HG03442 (cell line): ENCODE measurements at regions not wholly inside any gene's neighbourhood (a gene's known extent, or its start where the extent isn't known, plus 50 kb on each side); places are given as distances from the start of the nearest gene placed in this dataset.
"Not testable (repeated sequence)": the region's sequence is repeated elsewhere in the genome, so short reads cannot be mapped to it uniquely, and the experiment has no call there.

Source experiments
- ATAC-seq: cut with Tn5 transposase; IDR thresholded peaks from one replicate; pipeline ENCODE4 v1.9.1; 2021; ENCODE audit warnings: mild to moderate bottlenecking, moderate library complexity; ENCODE audit not compliant: unreplicated experiment

DNA sequence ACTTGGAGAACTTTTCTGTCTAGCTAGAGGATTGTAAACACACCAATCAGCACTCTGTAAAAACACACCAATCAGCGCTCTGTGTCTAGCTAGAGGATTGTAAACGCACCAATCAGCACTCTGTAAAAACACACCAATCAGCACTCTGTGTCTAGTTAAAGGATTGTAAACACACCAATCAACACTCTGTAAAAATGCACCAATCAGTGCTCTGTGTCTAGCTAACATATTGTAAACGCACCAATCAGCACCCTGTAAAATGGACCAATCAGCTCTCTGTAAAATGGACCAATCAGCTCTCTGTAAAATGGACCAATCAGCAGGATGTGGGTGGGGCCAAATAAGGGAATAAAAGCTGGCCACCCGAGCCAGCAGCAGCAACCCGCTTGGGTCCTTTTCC, 91.1 kb upstream of the KRAS start:
- not testable (repeated sequence) for ATAC-seq

DNA sequence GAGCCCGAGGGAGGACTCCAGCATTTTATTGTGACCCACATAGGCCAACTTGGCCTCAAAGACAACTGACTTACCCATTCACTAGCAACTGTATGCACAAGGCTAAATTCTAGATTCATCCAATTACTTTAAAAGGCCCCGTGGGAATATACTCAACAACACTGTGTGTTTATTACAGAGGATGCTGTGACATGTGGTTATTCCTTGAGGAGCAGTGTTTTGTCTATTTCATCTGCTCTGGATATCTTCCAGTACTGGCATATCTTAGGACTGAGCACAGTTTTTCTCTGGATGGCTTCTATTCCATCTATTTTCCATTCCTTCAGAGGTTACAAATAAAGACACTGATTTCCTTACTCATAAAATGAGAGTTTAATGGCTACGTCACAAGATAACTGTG, 87.2 kb upstream of the KRAS start:
- ATAC-seq = no peak

- peak; percentile 81 for ATAC-seq
Observed at GRCh38 chr12:25332143-25332542, 81.4 kb upstream of the KRAS start.

- no peak for ATAC-seq
Observed at GRCh38 chr12:25328072-25328712, 77.5 kb upstream of the KRAS start.

DNA sequence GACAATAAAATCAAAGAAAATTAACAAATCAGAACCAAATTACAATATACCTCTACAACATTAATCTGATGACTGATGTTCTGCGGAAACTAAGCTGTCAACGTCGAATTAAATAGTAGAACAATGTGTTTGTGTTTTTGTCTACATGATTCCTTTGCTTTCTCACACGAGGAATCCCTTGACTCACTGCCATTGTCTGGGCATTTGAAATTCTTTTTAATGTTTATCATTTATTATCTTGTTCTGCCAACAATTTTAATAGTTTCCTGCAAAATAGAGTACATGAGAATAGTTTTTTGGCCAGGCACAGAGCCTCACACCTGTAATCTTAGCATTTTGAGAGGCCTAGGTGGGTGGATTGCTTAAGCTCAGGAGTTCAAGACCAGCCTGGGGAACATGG, 76.6 kb upstream of the KRAS start:
- no peak for ATAC-seq

DNA sequence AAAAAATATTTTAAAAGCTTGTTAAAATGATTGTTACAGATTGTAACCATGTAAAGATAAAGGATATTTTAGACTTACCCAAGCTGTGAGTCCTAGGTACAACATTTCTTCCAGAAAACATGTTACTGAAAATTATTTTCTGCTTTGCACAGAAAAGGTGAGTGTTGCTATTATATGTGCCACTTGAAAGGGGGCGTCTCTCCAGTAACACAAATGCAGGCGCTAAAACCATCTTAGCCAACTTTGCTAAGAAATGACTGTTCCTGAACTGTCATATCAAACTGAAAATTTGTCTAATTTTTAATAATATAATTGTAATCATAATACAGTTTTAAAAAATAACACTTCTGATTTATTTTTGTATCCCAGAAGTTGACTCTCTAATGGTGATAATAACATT, 75.6 kb upstream of the KRAS start:
- ATAC-seq = no peak

DNA sequence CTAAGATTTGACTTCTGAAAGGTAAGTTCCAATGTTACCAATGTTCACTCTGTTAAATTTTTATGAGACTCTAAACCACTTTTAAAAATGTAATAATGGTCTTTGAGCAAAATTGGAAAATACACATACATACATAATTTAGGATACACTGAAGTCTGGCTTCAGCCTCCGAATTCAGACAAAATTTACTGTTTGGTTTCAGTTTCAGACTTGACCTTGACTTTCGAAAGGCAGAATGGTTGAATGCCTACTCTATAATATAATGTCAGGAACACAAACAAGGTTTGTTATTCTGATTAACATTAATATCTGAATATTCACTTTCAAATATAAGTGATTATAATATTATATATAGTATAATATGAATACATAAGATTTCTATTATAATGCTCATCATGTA, 74.1 kb upstream of the KRAS start:
- no peak for ATAC-seq

DNA sequence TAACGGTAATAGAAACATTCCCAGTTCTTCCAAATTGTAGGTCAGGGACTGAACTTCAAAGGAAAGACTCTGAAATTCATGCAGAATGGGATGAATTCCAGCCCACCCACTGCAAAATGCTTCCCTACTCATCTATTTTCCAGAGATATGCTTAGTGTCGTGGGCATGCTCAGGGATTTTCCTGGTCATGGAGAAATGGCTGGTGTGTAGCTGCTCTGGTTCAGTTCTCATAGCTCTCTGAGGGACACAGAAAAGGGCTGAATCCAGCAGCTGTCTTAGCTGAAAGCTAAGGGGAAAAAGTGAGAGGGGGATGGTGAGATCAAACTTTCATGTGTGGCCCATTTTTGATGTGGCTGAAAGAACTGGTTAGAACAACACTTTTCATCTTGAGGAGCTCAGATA, 72.9 kb upstream of the KRAS start:
- no peak for ATAC-seq

GRCh38 chr12:25322918-25323531, 72.3 kb upstream of the KRAS start:
- ATAC-seq = no peak

DNA sequence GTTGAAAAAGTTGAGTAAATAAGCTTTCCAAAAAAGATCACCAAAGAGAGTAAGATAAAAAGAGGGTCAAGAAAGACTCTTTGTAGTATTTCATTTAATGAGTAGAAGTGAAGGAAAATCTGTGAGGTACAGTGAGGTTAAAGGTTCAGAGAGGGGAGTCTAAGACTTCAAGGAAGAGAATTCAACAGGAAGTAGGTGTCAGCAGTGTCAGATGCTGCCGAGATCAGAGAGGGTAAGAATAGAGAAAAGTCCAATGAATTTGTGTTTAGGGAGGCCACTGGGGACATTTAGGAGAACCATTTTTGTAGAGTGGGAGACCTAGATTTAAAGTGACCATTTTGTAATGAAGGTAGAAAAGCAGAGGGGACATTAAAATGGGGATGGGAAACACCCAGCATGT, 71.6 kb upstream of the KRAS start:
- no peak for ATAC-seq

- no peak for ATAC-seq
Observed at GRCh38 chr12:25321772-25322171, 71.0 kb upstream of the KRAS start.

DNA sequence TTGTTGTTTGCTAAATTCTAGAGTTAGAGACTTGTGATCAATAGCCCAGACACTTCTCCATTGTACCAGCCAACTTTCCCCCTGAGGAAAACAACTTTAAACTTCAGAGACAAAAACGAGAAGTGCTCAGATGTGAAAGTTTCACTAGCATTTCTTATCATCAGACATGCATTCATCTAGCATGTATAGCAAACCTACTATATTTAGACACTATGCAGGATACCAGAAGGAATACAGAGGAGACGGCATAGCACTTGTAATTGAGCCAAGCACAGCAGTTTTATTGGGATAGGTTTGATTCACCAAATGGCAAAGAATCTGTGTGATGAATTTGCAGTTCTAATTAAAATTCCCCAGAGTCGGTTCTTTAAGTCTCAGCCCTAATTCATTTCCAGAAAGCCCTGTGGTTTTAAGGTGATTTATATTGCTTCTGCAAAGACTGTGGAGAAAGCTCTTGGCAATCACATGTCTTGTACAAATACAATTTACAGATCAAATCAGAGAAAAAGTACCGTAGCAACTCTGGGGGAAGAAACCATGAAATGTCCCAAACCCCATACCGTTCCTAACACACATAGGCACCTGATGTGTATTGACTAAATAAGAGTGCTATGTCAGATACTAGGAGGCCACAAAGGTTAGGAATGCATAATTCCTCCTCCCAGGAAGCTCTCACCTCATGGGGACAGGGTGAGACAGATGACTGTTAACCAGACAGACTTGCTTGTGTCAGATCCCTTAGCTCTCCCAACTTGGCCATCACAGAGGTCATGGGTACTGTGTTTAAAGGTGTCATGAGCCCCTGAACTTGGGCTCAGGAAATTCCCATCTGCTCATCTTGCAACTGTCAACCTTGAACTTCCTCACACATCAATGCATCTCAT, 69.6 kb upstream of the KRAS start:
- peak; percentile 69 for ATAC-seq

DNA sequence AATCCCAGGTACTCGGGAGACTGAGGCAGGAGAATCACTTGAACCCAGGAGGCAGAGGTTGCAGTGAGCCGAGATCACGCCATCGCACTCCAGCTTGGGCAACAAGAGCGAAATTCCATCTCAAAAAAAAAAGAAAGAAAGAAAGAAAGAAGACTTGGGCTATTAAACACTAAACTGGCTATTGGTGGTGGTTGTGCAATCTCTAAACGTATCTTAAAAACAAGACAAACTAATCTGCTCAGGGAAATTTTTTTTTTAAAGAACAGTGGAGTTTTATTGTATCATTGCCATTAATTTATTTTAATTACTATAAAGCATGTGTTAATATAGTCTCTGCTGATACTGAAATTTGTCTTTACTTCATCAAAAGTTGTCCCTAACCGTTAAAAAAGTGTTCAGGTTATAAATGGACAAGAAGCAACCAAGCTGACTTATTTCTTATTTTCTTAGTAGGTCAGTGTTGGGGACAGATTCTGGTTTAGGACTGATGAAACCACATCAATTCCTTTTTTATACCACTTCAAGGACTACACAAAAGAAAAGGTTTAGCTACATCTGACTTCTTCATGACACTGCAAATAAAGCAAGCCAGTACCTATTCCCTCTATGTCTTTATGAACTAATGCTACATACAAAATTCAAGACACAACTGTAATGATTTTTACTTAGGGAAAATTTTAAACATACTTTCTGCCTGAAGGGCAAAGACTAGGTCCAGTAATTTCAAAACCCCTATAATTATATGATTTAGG, 68.7 kb upstream of the KRAS start:
- no peak for ATAC-seq

GRCh38 chr12:25317553-25317952, 66.8 kb upstream of the KRAS start:
- no peak for ATAC-seq

GRCh38 chr12:25315388-25315787, 64.7 kb upstream of the KRAS start:
- ATAC-seq = no peak

- ATAC-seq = not testable (repeated sequence)
Observed at GRCh38 chr12:25313266-25313990, 62.7 kb upstream of the KRAS start.

DNA sequence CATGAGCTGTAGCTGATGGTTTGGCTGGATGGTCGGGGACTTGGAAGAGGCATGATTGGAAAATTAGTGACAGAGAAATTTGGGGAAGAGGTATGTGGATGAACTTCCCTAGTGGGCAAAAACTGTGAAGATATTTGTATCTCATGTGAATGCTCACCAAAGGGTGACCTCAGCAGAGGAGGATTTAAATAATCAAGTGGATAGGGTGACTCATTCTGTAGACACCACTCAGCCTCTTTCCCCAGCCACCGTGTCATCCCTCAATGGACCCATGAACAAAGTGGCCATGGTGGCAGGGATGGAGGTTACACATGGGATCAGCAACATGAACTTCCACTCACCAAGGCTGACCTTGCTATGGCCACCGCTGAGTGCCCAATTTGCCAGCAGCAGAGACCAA, 60.8 kb upstream of the KRAS start:
- ATAC-seq = no peak

DNA sequence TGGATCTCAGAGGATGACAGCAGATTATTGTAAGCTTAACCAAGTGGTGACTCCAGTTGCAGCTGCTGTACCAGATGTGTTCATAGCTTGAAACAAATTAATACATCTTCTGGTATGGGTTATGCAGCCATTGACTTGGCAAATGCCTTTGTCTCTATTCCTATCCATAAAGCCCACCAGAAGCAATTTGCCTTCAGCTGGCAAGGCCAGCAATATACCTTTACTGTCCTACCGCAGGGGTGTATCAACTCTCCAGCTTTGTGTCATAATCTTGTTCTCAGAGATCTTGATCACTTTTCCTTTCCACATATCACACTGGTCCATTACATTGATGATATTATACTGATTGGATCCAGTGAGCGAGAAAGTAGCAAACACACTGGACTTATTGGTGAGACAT, 59.3 kb upstream of the KRAS start:
- ATAC-seq = not testable (repeated sequence)

DNA sequence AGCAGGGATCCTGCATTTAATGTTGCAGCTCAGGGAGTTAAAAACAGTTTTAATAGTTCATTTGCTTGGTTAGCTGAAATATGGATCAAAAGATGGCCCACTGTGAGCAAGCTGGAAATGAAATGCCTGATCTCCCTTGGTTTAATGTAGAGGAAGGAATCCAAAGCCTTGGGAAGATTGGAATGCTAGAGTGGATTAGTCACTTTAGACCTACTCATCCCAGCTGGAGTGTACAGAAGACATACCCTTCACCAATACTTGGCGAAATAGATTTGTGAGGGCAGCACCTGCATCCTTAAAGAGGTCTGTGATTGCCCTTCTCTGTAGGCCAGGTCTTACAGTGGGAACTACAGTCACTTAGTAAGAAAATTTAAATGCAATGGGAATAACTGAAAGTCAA, 58.0 kb upstream of the KRAS start:
- no peak for ATAC-seq

DNA sequence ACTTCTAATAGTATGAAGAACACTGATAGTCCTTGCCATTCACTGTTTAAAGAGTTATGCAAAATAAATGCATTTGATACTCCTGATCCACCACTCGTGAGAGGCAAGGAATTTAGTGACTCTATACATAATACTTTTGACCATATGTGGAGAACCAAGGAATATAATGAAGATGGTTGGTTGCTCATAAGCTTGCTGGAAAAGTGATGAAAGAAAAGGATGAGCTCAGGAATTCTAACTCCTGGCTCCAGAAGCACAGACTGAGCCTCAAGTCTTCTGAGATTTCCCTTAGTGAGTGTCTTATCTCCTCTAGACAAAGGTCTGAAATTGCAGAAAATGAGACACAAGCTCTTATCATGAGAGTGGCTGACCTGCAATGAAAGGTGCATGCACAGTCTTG, 57.1 kb upstream of the KRAS start:
- no peak for ATAC-seq

DNA sequence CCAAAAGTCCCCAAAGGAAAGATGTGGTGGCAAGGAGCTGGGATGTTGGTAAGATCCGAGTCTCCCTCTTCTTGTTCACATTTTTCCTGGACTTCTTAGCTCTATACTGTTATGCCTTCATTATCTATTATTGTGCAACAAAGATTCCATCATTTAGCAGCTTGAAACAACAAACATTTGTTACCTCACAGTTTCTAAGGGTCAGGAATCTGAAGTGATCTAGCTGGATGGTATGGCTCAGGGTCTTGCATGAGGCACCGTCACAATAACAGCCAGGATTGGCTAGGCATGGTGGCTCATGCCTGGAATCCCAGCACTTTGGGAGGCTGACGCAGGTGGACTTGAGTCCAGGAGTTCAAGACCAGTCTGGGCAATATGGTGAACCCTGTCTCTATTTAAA, 51.1 kb upstream of the KRAS start:
- ATAC-seq = no peak
